ENCODE measurements at regions not wholly inside any gene's neighbourhood (a gene's known extent, or its start where the extent isn't known, plus 50 kb on each side); places are given as distances from the start of the nearest gene placed in this dataset.

- Histone ChIP-seq H3K9me3 (ENCODE audit: control insufficient read depth, low read length) (no peaks in the 10 kb centered on the region), H3K4me1 (ENCODE audit: control insufficient read depth, insufficient read depth, low read length, poor library complexity, severe bottlenecking) (no peaks in the 10 kb centered on the region), H3K4me3 (ENCODE audit: insufficient read depth, low read depth, low read length, poor library complexity, severe bottlenecking) (no peak overlapping the region), H3K27ac (ENCODE audit: insufficient read depth, low read length, poor library complexity, severe bottlenecking) (no peak overlapping the region), H3K27me3 (replicated peaks; ENCODE audit: control insufficient read depth, insufficient read depth, low read length, poor library complexity, severe bottlenecking) (no peaks in the 10 kb centered on the region), H3K36me3 (ENCODE audit: control insufficient read depth, insufficient read depth, low read length) (no peaks in the 10 kb centered on the region)
- DNase-seq = no peak
These were observed 380.4 kb downstream of the TNS1 start for GRCh38 chr2:217622205-217623060.

- no peak for DNase-seq
- H3K9me3 ChIP-seq (ENCODE audit: control insufficient read depth, low read length) = no peaks in the 10 kb centered on the region
- no peaks in the 10 kb centered on the region for H3K4me1 ChIP-seq (ENCODE audit: control insufficient read depth, insufficient read depth, low read length, poor library complexity, severe bottlenecking)
- no peak overlapping the region for H3K4me3 ChIP-seq (ENCODE audit: insufficient read depth, low read depth, low read length, poor library complexity, severe bottlenecking)
- no peaks in the 10 kb centered on the region for H3K36me3 ChIP-seq (ENCODE audit: control insufficient read depth, insufficient read depth, low read length)
- no peak overlapping the region for H3K27ac ChIP-seq (ENCODE audit: insufficient read depth, low read length, poor library complexity, severe bottlenecking)
- no peaks in the 10 kb centered on the region for H3K27me3 ChIP-seq (replicated peaks; ENCODE audit: control insufficient read depth, insufficient read depth, low read length, poor library complexity, severe bottlenecking)
These were observed 381.4 kb downstream of the TNS1 start for GRCh38 chr2:217621391-217621801.

GRCh38 chr2:217618744-217619143 lies 384.1 kb downstream of the TNS1 start:
- Histone ChIP-seq H3K27me3 (replicated peaks; ENCODE audit: control insufficient read depth, insufficient read depth, low read length, poor library complexity, severe bottlenecking) (no peaks in the 10 kb centered on the region), H3K36me3 (ENCODE audit: control insufficient read depth, insufficient read depth, low read length) (no peaks in the 10 kb centered on the region), H3K4me1 (ENCODE audit: control insufficient read depth, insufficient read depth, low read length, poor library complexity, severe bottlenecking) (no peaks in the 10 kb centered on the region), H3K27ac (ENCODE audit: insufficient read depth, low read length, poor library complexity, severe bottlenecking) (no peak overlapping the region), H3K9me3 (ENCODE audit: control insufficient read depth, low read length) (no peaks in the 10 kb centered on the region), H3K4me3 (ENCODE audit: insufficient read depth, low read depth, low read length, poor library complexity, severe bottlenecking) (no peak overlapping the region)
- no peak for DNase-seq

GRCh38 chr2:217617616-217618022 lies 385.2 kb downstream of the TNS1 start:
- no peaks in the 10 kb centered on the region for H3K9me3 ChIP-seq (ENCODE audit: control insufficient read depth, low read length)
- H3K27ac ChIP-seq (ENCODE audit: insufficient read depth, low read length, poor library complexity, severe bottlenecking) = no peak overlapping the region
- no peak for DNase-seq
- no peaks in the 10 kb centered on the region for H3K27me3 ChIP-seq (replicated peaks; ENCODE audit: control insufficient read depth, insufficient read depth, low read length, poor library complexity, severe bottlenecking)
- no peaks in the 10 kb centered on the region for H3K36me3 ChIP-seq (ENCODE audit: control insufficient read depth, insufficient read depth, low read length)
- H3K4me1 ChIP-seq (ENCODE audit: control insufficient read depth, insufficient read depth, low read length, poor library complexity, severe bottlenecking) = no peaks in the 10 kb centered on the region
- H3K4me3 ChIP-seq (ENCODE audit: insufficient read depth, low read depth, low read length, poor library complexity, severe bottlenecking) = no peak overlapping the region

- Histone ChIP-seq H3K27me3 (replicated peaks; ENCODE audit: control insufficient read depth, insufficient read depth, low read length, poor library complexity, severe bottlenecking) (no peaks in the 10 kb centered on the region), H3K9me3 (ENCODE audit: control insufficient read depth, low read length) (no peaks in the 10 kb centered on the region)
- DNase-seq = no peak
These were observed 385.9 kb downstream of the TNS1 start for GRCh38 chr2:217616936-217617335.

GRCh38 chr2:217615171-217615570 lies 387.6 kb downstream of the TNS1 start:
- H3K4me1 ChIP-seq (ENCODE audit: control insufficient read depth, insufficient read depth, low read length, poor library complexity, severe bottlenecking) = peaks cover 11% of the 10 kb centered on the region
- DNase-seq = no peak
- H3K36me3 ChIP-seq (ENCODE audit: control insufficient read depth, insufficient read depth, low read length) = no peaks in the 10 kb centered on the region
- H3K27me3 ChIP-seq (replicated peaks; ENCODE audit: control insufficient read depth, insufficient read depth, low read length, poor library complexity, severe bottlenecking) = no peaks in the 10 kb centered on the region
- no peaks in the 10 kb centered on the region for H3K9me3 ChIP-seq (ENCODE audit: control insufficient read depth, low read length)
- H3K27ac ChIP-seq (ENCODE audit: insufficient read depth, low read length, poor library complexity, severe bottlenecking) = no peak overlapping the region
- H3K4me3 ChIP-seq (ENCODE audit: insufficient read depth, low read depth, low read length, poor library complexity, severe bottlenecking) = no peak overlapping the region

More at GRCh38 chr2:217616936-217617335, 385.9 kb downstream of the TNS1 start:
- Histone ChIP-seq H3K4me1 (ENCODE audit: control insufficient read depth, insufficient read depth, low read length, poor library complexity, severe bottlenecking) (no peaks in the 10 kb centered on the region), H3K4me3 (ENCODE audit: insufficient read depth, low read depth, low read length, poor library complexity, severe bottlenecking) (no peak overlapping the region), H3K27ac (ENCODE audit: insufficient read depth, low read length, poor library complexity, severe bottlenecking) (no peak overlapping the region), H3K36me3 (ENCODE audit: control insufficient read depth, insufficient read depth, low read length) (no peaks in the 10 kb centered on the region)

- Histone ChIP-seq H3K27me3 (replicated peaks; ENCODE audit: control insufficient read depth, insufficient read depth, low read length, poor library complexity, severe bottlenecking) (no peaks in the 10 kb centered on the region), H3K4me3 (ENCODE audit: insufficient read depth, low read depth, low read length, poor library complexity, severe bottlenecking) (no peak overlapping the region), H3K27ac (ENCODE audit: insufficient read depth, low read length, poor library complexity, severe bottlenecking) (no peak overlapping the region), H3K9me3 (ENCODE audit: control insufficient read depth, low read length) (no peaks in the 10 kb centered on the region), H3K36me3 (ENCODE audit: control insufficient read depth, insufficient read depth, low read length) (no peaks in the 10 kb centered on the region), H3K4me1 (ENCODE audit: control insufficient read depth, insufficient read depth, low read length, poor library complexity, severe bottlenecking) (peaks cover 17% of the 10 kb centered on the region)
- DNase-seq = no peak
These were observed 388.3 kb downstream of the TNS1 start for GRCh38 chr2:217614498-217614897.

GRCh38 chr2:217614096-217614495 lies 388.7 kb downstream of the TNS1 start:
- Histone ChIP-seq H3K4me1 (ENCODE audit: control insufficient read depth, insufficient read depth, low read length, poor library complexity, severe bottlenecking) (peaks cover 18% of the 10 kb centered on the region), H3K27me3 (replicated peaks; ENCODE audit: control insufficient read depth, insufficient read depth, low read length, poor library complexity, severe bottlenecking) (no peaks in the 10 kb centered on the region), H3K4me3 (ENCODE audit: insufficient read depth, low read depth, low read length, poor library complexity, severe bottlenecking) (no peak overlapping the region), H3K27ac (ENCODE audit: insufficient read depth, low read length, poor library complexity, severe bottlenecking) (no peak overlapping the region), H3K36me3 (ENCODE audit: control insufficient read depth, insufficient read depth, low read length) (no peaks in the 10 kb centered on the region), H3K9me3 (ENCODE audit: control insufficient read depth, low read length) (no peaks in the 10 kb centered on the region)
- DNase-seq = no peak

GRCh38 chr2:217612920-217613319 lies 389.9 kb downstream of the TNS1 start:
- Histone ChIP-seq H3K4me1 (ENCODE audit: control insufficient read depth, insufficient read depth, low read length, poor library complexity, severe bottlenecking) (peaks cover 18% of the 10 kb centered on the region), H3K36me3 (ENCODE audit: control insufficient read depth, insufficient read depth, low read length) (no peaks in the 10 kb centered on the region), H3K27ac (ENCODE audit: insufficient read depth, low read length, poor library complexity, severe bottlenecking) (no peak overlapping the region), H3K27me3 (replicated peaks; ENCODE audit: control insufficient read depth, insufficient read depth, low read length, poor library complexity, severe bottlenecking) (no peaks in the 10 kb centered on the region), H3K4me3 (ENCODE audit: insufficient read depth, low read depth, low read length, poor library complexity, severe bottlenecking) (no peak overlapping the region), H3K9me3 (ENCODE audit: control insufficient read depth, low read length) (no peaks in the 10 kb centered on the region)
- no peak for DNase-seq

GRCh38 chr2:217612211-217612610 lies 390.6 kb downstream of the TNS1 start:
- no peaks in the 10 kb centered on the region for H3K36me3 ChIP-seq (ENCODE audit: control insufficient read depth, insufficient read depth, low read length)
- DNase-seq = no peak
- H3K27me3 ChIP-seq (replicated peaks; ENCODE audit: control insufficient read depth, insufficient read depth, low read length, poor library complexity, severe bottlenecking) = no peaks in the 10 kb centered on the region
- peaks cover 18% of the 10 kb centered on the region for H3K4me1 ChIP-seq (ENCODE audit: control insufficient read depth, insufficient read depth, low read length, poor library complexity, severe bottlenecking)
- no peaks in the 10 kb centered on the region for H3K9me3 ChIP-seq (ENCODE audit: control insufficient read depth, low read length)
- H3K4me3 ChIP-seq (ENCODE audit: insufficient read depth, low read depth, low read length, poor library complexity, severe bottlenecking) = no peak overlapping the region
- no peak overlapping the region for H3K27ac ChIP-seq (ENCODE audit: insufficient read depth, low read length, poor library complexity, severe bottlenecking)
